Osteocyte (in vitro differentiated cells): ENCODE measurements at regions not wholly inside any gene's neighbourhood (a gene's known extent, or its start where the extent isn't known, plus 50 kb on each side); places are given as distances from the start of the nearest gene placed in this dataset.

Experiments
- DNase-seq: peaks from one replicate; pipeline ENCODE4 v3.0.0; 2021; ENCODE audit warnings: mixed read lengths; ENCODE audit not compliant: unreplicated experiment; ENCODE audit errors: extremely low spot score
- H3K27ac Mint-ChIP-seq: one replicate; pipeline ENCODE4 v1.8.0; 2021; ENCODE audit warnings: mild to moderate bottlenecking, mixed read lengths; ENCODE audit not compliant: unreplicated experiment
- H3K27me3 Mint-ChIP-seq: one replicate; pipeline ENCODE4 v1.8.0; 2021; ENCODE audit warnings: mixed read lengths; ENCODE audit not compliant: unreplicated experiment
- H3K36me3 Mint-ChIP-seq: one replicate; pipeline ENCODE4 v1.8.0; 2021; ENCODE audit warnings: mixed read lengths; ENCODE audit not compliant: unreplicated experiment
- H3K4me1 Mint-ChIP-seq: one replicate; pipeline ENCODE4 v1.8.0; 2021; ENCODE audit warnings: mixed read lengths; ENCODE audit not compliant: unreplicated experiment
- H3K4me3 Mint-ChIP-seq: one replicate; pipeline ENCODE4 v1.8.0; 2021; ENCODE audit warnings: mild to moderate bottlenecking, moderate library complexity, mixed read lengths; ENCODE audit not compliant: unreplicated experiment
- H3K9me3 Mint-ChIP-seq: one replicate; pipeline ENCODE4 v1.8.0; 2021; ENCODE audit warnings: mixed read lengths; ENCODE audit not compliant: unreplicated experiment
- CTCF ChIP-seq: fragments of 200-600 bp; sonication (generic); IDR thresholded peaks from 2 replicates; pipeline ENCODE4 v1.5.0; 2021; ENCODE audit warnings: antibody characterized with exemption, mild to moderate bottlenecking, moderate library complexity

DNA sequence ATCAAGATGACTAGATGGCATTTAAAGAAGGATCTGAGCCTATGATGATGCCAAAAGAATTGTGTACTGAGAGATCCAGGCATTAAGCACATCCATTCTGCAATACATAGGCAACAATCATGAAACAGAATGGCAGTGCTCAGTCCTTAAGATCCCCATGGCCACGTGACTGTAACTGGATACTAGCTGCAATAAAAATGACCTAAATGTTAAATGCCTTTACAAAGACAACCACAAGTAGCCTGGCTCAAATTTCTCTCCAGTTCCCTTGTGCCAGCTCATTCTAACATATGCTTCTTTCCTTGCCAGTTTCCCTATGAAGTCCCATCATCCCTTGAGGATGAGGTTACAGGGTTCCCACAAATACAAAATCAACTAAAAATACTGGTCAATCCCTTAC lies 148.3 kb upstream of the GHR start:
- Mint-ChIP-seq H3K27ac (no peak overlapping the region), H3K36me3 (no peaks in the 10 kb centered on the region), H3K27me3 (no peaks in the 10 kb centered on the region), H3K4me3 (no peak overlapping the region), H3K9me3 (peaks cover 4% of the 10 kb centered on the region), H3K4me1 (no peaks in the 10 kb centered on the region)
- no peak for TF ChIP-seq CTCF
- DNase-seq = no peak

DNA sequence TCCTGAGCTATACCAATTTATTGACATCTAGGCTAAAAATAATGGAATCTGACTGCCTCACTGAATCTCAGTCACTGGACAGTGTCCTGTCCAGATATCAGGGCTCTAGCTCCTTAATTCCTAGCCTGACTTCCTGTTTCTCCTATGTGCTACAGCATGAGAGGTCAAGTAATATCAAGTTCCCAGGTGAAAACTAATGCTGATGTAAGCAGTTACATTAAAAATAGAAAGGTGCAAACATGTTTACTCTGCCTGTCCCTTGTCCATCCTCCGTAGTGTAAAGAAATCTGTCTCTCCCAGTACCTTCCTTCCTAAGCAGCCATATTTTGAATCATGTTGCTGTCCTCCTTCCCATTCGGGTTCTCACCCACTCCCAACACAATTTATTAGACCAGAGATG lies 145.9 kb upstream of the GHR start:
- no peak for DNase-seq
- Mint-ChIP-seq H3K4me3 (no peak overlapping the region), H3K9me3 (peaks cover 4% of the 10 kb centered on the region), H3K27ac (no peak overlapping the region), H3K36me3 (no peaks in the 10 kb centered on the region), H3K4me1 (no peaks in the 10 kb centered on the region), H3K27me3 (no peaks in the 10 kb centered on the region)
- TF ChIP-seq CTCF = no peak

GRCh38 chr5:42284584-42284983 lies 138.7 kb upstream of the GHR start:
- H3K4me1 Mint-ChIP-seq = no peaks in the 10 kb centered on the region
- H3K36me3 Mint-ChIP-seq = no peaks in the 10 kb centered on the region
- H3K9me3 Mint-ChIP-seq = no peaks in the 10 kb centered on the region
- TF ChIP-seq CTCF = no peak
- H3K4me3 Mint-ChIP-seq = no peak overlapping the region
- H3K27ac Mint-ChIP-seq = no peak overlapping the region
- no peaks in the 10 kb centered on the region for H3K27me3 Mint-ChIP-seq
- no peak for DNase-seq

GRCh38 chr5:42285230-42285629 lies 138.0 kb upstream of the GHR start:
- H3K27me3 Mint-ChIP-seq = no peaks in the 10 kb centered on the region

GRCh38 chr5:42300496-42300895 lies 122.7 kb upstream of the GHR start:
- Mint-ChIP-seq H3K4me1 (no peaks in the 10 kb centered on the region), H3K36me3 (no peaks in the 10 kb centered on the region), H3K27ac (no peak overlapping the region), H3K9me3 (peaks cover 8% of the 10 kb centered on the region), H3K4me3 (no peak overlapping the region), H3K27me3 (no peaks in the 10 kb centered on the region)
- no peak for DNase-seq
- no peak for TF ChIP-seq CTCF

More at GRCh38 chr5:42285230-42285629, 138.0 kb upstream of the GHR start:
- TF ChIP-seq CTCF = no peak
- H3K9me3 Mint-ChIP-seq = no peaks in the 10 kb centered on the region
- no peaks in the 10 kb centered on the region for H3K4me1 Mint-ChIP-seq
- no peak overlapping the region for H3K27ac Mint-ChIP-seq
- H3K36me3 Mint-ChIP-seq = no peaks in the 10 kb centered on the region
- no peak for DNase-seq
- H3K4me3 Mint-ChIP-seq = no peak overlapping the region
